NCI-H1092 (cell line): ENCODE measurements at regions not wholly inside any gene's neighbourhood (a gene's known extent, or its start where the extent isn't known, plus 50 kb on each side); places are given as distances from the start of the nearest gene placed in this dataset.
A peak's percentile ranks its signal among the peaks of the same experiment; 100 is the strongest.
"Not testable (repeated sequence)": the region's sequence is repeated elsewhere in the genome, so short reads cannot be mapped to it uniquely, and the experiment has no call there.

ENCODE experiments used
- DNase-seq: peaks from one replicate; lab custom pipeline; 2025; lab: John Stamatoyannopoulos, UW

DNA sequence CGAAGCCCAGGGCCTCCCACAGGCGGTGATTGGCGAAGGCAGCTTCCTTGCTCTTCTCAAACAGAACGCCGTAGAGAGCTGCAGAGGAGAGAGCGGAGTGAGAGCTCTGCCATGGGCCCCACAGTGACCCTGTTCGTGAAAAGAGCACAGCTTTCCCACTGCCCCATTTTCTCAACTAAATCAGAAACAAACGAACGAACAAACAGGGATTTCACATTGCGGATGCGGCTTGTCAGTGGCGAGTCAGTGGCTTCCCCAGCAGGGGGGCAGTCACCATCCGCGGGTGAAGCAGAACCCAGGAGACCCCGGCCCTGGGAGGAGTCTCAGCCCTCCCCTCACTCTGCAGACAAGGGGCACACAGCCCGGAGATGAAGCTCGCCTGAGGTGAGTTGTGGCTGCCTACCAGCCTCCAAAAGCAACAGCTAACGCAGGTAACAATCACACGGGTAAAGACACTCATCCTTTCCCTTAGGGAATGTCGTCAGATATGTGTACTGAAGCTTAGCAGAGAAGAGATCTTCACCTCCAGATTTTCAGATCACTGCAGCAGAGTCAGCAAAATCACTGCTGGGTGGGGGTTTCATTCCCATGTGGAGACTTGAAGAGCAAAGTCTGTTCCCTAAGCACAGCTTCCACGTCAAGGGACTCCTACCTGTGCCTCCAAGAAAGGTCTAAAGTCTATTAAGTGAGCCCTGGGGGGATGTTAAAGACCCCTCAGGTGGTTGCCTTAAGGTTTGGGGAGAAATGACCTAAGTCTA lies 51.2 kb upstream of the GPR31 start:
- no peak for DNase-seq

DNA sequence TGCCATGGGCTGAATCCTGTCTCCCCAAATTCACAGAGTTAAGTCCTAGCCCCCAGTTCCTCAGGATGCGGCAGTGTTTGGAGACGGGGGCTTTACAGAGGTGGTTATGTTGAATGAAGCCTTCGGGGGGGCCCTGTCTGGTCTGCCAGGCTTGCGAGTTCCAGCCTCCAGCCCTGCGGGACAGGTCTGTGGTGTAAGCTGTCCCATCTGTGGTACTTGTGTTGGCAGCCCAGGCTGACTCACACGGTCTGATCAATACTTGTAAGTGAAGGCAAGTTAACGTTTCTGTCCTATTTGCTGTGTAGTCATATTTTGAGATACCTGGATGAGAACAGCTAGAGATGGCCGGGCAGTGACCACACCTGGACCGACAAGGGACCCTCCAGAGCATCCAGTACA lies 51.8 kb upstream of the GPR31 start:
- no peak for DNase-seq

DNA sequence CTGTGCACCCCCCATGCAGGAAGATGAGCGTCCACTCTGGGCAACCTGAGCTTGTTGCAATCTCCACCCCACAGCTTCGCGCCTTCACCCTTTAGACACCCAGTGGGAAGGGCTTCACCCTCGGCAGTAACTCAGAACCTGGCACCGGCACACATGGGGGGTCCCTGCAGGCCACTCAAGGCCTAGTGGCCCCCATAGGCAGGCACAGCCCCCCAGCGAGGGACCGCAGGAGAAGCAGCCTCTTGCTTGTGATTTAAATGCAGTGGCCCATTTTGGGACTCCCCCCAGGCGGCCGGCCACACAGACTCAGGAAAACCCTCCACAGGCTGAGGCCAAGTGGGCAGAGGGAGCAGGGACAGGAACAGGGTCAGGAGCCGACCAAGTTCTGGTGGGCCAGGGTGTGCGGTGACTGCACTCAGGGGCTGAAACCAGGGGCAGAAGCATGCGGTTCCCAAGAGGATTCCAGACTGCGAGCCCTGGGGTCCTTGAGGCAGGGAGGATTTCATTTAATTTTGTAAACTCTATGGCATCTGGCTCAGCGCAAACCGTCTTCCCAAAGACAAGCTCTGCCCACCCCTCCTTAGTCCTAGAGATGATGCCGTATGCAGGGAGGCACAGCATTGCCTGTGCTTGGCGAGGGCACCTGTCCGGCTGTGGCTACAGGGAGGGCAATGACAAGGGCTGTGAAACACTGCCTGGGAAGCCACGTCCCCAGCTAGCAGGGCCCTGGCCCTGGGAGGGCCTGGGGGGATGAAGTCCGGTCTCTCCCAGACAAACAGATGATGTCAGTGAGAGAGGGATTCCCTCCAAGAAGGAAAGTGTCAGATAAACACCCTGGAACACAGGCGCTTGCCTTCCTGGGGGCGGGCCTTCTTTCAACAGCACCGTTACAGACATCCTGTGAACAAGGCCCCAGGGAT lies 52.9 kb upstream of the GPR31 start:
- no peak for DNase-seq

DNA sequence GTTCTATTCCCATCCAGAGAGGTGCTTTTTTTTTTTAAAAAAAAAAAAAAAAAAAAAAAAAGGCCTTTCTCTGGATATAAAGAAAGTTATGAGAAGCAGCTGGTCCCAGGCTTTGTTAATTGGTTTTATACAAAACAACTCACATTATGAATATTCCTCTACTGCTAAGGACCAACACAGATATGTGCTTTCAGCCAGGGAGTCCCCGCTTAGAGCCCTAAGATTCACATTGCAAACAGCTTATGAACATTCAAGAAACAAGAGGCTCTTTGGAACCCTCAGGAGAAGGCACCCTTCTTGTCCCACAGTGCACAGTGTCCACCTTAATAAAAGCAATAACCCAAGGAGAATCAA lies 53.5 kb upstream of the GPR31 start:
- DNase-seq, result no peak

DNA sequence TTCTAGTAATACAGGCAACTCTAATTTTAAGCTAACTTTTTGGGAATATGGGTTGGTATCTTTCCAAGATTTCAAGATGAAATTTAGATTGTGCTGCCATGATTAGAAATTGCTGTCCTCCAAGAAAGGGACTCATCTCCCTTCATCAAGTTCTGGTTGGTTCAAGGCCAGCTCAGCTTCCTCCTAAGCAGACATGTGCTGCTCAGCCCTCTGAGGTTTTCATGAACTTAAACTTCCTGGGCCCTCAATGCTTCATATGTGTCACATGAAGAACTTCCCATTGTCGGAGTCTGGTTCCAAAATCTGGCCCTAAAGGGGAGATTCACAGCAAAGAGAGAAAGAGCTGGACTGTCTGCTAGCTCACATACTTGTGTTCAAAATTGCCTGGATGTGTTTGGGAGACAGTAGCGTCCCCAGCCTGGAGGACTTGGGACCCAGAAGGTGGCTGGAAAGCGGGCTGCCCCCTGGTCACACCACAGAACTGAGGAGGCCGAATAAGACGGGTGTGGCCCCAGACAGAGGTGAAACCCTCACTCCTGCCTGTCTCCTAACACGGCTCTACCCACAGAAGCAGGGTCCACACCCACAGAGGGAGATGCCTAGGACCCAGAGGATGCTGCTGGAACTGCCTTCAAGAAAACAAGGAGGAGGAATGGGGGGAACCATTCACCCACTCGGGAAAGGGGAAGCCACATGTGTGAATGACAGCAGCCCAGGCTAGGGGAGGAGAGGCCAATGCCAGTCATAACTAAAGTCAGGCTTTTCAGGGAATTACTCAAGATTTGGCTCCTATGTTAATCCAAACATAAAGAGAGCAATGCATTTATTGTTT lies 54.3 kb upstream of the GPR31 start:
- DNase-seq, result no peak

DNA sequence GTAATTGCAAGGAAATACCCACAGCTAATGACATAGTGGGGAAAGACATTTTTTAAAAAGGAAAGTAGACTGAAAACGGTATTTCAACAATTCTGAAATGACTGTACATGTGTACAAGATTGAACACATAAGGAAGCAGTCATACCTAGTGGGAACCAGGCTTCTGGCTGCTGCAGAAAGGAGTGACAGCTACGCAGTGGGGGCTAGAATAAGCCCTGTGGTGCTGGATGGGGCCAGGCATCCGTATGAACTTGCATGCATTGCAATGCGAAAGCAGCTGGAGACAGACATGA lies 54.9 kb upstream of the GPR31 start:
- no peak for DNase-seq

DNA sequence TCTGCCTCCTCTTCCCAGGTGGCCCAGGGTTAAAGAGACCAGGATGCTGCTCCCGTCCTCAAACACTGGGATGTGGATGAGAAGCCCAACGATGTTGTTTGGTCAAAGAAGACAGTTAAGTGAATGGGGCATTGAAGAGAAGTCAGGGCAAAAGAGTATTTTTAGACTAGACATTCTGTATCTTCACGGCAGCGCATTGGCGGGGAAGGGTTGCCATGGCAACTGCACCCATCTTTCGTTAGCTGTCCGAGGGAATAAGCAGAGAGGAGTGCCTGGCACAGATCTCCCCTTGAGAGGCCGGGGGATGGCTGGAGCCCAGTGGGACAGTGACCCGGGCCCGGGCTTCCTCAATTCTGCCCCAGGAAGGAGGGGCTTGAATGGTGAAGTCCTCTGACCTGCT lies 56.4 kb upstream of the GPR31 start:
- DNase-seq, result no peak

DNA sequence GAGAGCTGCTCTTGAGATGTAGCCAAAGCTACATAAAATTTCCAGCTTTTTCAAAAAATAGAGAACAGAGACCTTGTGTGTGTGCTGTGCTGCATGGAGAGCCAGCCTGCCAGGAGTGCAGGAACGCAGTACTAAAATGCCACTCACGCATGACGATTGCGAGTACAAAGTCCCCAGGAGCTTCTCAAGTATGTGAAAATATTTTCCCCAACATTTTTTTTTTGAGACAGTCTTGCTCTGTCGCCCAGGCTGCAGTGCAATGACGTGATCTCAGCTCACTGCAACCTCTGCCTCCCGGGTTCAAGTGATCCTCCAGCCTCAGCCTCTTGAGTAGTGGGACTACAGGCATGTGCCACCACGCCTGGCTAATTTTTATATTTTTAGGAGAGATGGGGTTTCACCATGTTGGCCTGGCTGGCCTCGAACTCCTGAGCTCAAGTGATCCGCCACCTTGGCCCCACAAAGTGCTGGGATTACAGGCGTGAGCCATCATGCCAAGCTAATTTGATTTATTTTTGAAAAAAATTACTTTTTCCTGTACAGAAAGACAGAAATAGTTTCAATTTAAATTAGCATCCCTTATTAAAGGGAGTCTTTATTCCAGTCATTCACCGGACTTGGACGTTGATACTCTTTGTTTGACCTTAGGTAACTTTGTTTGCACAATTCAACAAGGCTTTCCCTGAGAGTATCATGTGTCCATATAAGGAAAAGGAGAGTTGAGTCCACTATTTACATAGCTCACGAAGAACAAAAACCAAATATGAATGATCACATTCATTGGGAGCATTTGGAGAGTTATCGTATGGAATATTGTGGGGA lies 57.9 kb upstream of the GPR31 start:
- not testable (repeated sequence) for DNase-seq

DNA sequence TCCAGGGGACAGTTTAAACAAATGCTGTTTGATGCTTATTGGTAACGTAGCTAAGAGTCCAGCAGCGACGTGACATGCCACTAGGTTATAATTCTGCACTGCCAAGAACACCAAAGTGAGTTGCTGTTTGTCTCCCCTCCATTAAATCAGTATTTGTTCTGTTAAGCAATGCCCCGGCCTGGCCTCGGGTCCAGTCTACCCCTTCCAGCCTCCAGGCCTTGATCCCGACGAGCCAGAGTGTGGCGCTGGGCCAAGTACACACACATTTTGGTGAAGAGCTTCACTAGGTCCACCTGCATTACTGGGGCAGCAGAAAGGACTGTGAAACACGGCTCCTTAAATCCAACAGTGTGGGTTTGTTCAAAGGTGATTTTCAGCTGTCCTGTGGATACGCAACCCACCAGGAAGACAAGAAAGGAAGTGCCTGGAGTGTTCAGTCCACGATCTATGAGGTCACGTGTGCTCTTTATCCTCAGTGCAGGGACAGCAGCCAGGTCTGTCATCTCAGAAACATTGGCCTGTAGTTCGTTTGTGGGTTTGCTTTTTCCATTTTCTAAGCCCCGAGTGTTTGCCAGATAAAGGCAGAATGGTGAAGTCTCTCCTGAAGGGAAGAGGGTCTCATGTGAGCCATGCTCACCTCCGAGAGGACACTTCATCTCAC lies 58.7 kb upstream of the GPR31 start:
- DNase-seq, result peak; percentile 15

DNA sequence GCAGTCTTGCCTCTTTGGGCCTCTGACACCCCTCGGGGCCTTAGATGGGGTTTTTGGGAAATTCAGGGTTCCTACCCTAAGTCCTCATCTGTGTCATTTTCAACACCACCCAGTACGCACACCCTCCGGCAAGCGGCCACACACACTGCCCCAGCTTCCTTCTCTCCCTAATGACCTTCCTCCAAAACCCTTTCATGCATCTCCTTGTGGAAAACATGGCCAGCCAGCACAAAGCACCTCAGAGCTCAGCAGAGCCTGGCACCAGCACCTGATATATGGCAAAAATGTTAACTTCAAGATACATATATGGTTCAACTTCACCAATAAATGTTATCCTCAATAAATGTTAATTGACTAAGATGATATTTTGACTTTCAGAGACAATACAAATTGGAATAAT lies 59.3 kb upstream of the GPR31 start:
- not testable (repeated sequence) for DNase-seq

DNA sequence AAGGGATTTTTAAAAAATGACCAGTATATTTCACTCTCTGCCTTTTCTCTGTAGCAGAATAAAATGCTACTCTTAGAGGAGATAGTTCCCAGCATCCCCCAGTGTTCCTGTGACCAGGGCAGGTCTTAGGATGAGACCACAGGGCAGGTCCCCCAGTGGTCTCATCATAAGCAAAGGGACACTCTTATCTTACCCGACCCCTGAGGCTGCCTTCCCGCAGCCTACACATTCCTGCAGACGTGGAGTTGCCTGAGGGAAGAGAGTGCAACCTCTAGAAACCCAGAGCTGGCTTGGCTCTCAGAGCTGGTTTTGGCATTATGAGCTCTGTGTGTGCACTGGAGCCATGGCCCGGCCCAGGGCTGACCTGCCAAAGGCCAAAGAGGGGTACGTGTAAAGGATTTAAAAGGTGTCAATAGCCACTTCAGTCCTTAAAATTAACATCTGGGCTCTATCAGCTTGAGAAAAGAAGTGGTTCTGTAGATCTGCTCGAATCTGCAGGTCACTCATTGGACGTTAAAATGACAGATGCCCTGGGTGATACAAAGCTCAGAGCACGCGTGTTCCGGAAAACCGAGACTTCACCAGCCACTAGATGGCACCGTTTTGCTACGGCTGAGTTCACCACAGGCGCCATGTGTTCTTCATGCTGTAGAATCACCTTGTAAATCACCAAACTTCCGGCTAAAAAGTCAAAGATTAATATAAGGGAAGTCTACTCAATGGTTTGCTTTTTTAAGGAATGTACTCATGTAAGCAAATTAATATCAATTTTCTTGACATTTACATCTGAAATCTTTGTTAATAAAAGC lies 60.4 kb upstream of the GPR31 start:
- peak; percentile 50 for DNase-seq

DNA sequence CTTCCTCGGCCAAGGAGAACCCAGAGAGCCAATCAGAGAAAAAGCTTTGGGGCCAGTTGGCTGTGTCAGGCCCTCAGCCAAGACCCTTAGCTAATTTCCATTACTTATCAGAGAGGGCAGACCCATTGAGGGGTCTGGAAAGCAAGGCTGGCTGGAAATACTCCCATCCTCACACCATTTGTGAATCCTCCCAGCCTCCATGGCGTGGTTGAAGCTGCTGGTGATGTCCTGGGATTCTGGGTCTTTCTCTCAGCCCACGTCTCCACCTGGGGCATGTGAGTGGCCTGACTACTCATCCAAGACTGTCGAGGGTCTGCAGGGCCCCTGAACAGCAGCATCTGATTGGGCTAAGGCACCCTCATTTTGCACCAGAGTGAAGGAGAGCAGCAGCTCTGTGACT lies 61.3 kb upstream of the GPR31 start:
- DNase-seq, result not testable (repeated sequence)

DNA sequence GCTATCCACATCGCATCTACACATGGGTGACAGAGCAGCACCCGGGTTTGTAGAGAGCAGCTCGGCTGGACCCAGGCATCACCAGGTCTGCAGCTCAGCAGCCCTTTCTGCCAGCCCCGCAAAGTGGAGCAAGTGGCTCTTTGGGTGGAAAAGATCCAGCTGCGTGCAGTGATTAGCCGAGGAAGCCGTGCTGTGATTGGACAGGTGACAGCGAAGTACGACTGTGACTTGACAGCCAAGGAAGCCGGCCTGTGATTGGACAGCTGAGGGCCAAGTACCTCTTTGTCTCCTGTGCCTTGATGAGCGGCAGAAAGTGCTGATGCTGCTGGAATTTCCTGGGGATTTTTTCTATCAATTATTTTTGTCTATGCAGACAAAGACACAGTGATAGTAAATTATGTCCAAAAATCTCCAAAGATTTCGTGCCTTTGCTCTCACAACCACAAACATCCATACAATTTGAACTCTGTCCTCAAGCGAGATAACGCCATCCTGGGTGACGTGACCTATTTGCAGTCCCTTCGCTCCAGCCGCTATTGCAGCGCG lies 62.3 kb upstream of the GPR31 start:
- no peak for DNase-seq

DNA sequence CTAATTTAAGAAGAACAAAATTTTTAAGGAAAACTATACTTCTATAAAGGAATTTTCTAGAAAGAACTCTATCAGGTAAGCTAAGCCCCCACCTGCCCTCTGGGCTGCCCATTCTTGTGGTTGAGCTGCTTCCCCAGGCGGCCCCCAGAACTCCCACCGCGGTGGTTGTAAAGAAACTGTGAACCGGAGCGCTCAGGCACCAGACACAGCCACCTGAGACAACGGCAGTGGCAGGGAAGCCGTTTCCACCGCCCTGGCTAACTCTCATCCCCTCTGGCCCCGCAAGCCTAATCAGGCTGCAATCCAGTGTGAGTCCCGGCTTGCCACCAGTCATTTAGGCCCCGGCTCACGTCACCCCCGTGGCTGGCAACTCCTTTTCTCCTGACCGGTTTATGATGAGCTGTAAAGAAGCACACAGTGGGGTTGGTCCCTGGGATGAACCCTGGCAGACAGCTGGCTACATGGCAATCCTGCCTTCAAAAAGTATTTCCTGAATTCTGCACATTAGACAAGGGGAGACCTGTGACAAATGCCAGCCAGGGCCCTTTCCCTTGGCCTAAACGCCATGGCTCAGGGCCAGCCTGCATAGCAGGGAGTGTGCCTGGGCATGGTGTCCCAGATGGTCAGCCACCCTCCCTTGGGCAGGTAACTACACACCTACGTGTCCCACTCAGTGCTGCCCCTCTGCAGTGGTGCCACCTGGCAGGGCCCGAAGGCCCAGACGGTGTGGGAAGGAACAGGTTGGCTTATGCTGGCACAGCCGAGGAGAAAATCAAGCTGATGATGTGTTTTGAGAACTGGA lies 63.8 kb upstream of the GPR31 start:
- no peak for DNase-seq

DNA sequence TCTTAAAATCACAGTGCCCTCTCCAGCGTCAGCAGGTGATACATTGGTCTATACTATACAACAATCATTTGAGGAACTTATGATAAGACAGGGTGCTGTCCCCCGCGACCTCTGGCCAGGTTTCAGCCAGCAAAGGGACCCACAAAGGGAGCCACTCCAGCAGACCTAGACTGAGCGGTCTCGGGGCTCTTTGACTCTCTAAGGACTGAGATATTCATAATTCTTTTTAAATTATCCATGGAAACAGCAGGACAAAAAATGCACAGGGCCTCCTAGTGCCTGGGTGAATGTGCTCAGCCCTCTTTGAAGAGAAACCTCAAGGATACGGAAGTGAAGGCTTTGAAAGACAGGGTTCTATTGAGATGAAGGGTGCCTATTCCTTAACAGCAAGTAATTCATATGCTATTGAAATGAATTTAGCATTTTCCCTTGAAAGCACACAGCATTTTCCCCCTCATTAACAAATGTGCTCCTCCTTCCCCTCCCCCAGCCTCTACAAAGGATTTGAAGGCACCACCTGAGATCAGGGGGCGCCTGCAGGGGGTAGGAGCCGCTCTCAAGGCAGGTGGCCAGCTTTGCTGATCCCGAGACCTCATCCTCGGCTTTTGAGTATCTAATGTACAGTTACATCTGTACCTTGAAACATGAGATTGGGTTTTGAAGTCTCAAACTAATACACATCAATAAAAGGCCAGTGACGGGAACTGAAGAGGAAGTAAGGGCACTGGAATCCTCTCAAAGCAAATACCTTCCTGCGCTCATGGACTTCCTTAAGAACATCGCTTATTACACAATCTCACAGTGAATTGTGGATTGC lies 65.3 kb upstream of the UNC93A start:
- not testable (repeated sequence) for DNase-seq

DNA sequence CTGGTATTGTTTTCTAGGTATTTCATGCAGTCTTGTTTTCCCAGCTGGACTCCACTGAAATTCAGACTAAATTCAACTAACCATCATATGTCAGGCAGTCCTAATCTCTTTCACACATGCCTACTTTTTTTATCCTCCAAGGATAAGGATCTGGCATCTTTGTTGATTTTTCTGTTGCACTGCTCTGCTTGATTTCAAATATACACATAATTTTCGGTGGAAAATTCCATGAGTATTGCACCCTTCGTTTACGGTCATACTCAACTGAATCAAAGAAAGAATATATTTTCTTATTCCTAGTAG lies 64.8 kb upstream of the UNC93A start:
- no peak for DNase-seq

DNA sequence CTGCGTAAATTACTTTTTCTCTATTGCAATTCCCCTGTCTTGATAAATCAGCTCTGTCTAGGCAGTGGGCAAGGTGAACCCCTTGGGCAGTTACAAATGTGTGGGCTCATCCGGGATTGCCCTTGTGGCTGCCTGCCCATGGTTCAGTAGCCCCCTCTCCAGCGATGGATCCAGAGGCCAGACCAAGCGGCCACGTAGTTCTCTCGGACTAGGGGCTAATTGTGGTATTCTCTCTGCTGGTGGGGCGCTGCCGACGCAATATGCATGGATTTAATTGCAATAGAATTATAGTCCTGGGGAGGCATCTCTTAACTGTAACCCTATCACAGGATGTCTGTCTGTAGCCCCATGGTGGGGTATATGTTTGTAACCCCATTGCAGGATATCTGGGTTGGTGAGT lies 64.3 kb upstream of the UNC93A start:
- no peak for DNase-seq

DNA sequence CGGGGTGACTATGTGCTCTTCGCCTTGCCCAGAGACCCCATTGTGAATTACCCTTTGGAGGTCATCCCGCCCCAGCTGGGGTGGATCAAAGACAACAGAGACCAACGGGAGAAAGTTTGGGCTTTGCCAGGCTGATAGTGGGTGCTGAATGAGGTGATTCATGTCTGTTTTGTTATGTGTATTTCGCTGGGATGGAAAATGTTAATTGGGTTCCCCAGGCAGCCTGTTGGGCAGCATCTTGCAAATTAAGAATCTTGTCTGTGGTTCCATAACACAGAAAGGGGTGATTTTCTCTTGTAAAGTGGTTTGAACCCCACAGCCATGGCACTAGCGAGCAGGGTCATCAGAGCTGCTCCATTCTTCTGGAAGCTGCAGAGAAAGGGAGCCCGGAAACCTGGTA lies 63.1 kb upstream of the UNC93A start:
- DNase-seq, result no peak

DNA sequence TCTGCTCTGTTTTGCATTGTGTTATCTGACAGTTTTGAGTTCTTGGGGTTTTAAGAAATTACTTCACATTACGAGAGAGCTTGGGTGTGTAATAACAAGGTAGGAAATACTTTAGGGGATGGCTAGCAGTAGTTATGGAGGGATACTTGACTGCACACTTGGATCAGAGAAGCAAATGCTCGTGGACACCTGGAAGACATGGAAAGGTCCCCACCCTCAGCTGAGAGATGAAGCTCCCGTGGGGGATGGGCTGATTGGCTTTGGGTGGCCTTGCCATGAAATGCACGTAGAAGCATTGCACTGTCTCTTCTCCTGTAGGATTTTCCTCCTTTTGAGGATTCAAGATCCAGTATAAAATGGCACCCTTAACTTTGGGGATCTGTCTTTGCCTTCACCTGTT lies 61.5 kb upstream of the UNC93A start:
- DNase-seq, result no peak
